ENCODE measurements at regions not wholly inside any gene's neighbourhood (a gene's known extent, or its start where the extent isn't known, plus 50 kb on each side); places are given as distances from the start of the nearest gene placed in this dataset.
"Not testable (repeated sequence)": the region's sequence is repeated elsewhere in the genome, so short reads cannot be mapped to it uniquely, and the experiment has no call there.

GRCh38 chr6:95741045-95741444 lies 163.7 kb downstream of the MANEA start:
- H3K27ac ChIP-seq (ENCODE audit: low read depth, low read length) = no peak overlapping the region
- no peaks in the 10 kb centered on the region for H3K4me1 ChIP-seq (ENCODE audit: insufficient read depth, low read length)
- no peaks in the 10 kb centered on the region for H3K9me3 ChIP-seq (ENCODE audit: low read depth, low read length)
- no peak for DNase-seq (ENCODE audit: insufficient read length, low spot score, missing footprints)
- H2AFZ ChIP-seq (ENCODE audit: low read length) = no peak overlapping the region
- no peaks in the 10 kb centered on the region for H4K20me1 ChIP-seq (ENCODE audit: insufficient read depth, low read length)
- TF ChIP-seq CTCF (IDR thresholded peaks at IDR 0.05; ENCODE audit: extremely low read depth, low read depth, low read length) = no peak
- no peak overlapping the region for H3K4me3 ChIP-seq (ENCODE audit: insufficient read depth, low read length)
- no peak overlapping the region for H3K4me2 ChIP-seq (ENCODE audit: insufficient read depth, low read length)
- no peaks in the 10 kb centered on the region for H3K79me2 ChIP-seq (ENCODE audit: insufficient read depth, low read length)
- no peaks in the 10 kb centered on the region for H3K36me3 ChIP-seq (ENCODE audit: insufficient read depth, low read length)
- no peaks in the 10 kb centered on the region for H3K27me3 ChIP-seq (ENCODE audit: insufficient read depth, low read length)

GRCh38 chr6:95742767-95743289 lies 165.5 kb downstream of the MANEA start:
- Histone ChIP-seq H2AFZ (ENCODE audit: low read length) (no peak overlapping the region), H3K4me3 (ENCODE audit: insufficient read depth, low read length) (no peak overlapping the region), H3K4me2 (ENCODE audit: insufficient read depth, low read length) (no peak overlapping the region), H3K79me2 (ENCODE audit: insufficient read depth, low read length) (no peaks in the 10 kb centered on the region), H3K36me3 (ENCODE audit: insufficient read depth, low read length) (no peaks in the 10 kb centered on the region), H3K27me3 (ENCODE audit: insufficient read depth, low read length) (no peaks in the 10 kb centered on the region), H4K20me1 (ENCODE audit: insufficient read depth, low read length) (no peaks in the 10 kb centered on the region), H3K4me1 (ENCODE audit: insufficient read depth, low read length) (no peaks in the 10 kb centered on the region), H3K9me3 (ENCODE audit: low read depth, low read length) (no peaks in the 10 kb centered on the region), H3K27ac (ENCODE audit: low read depth, low read length) (no peak overlapping the region)
- no peak for DNase-seq (ENCODE audit: insufficient read length, low spot score, missing footprints)
- no peak for TF ChIP-seq CTCF (IDR thresholded peaks at IDR 0.05; ENCODE audit: extremely low read depth, low read depth, low read length)

- Histone ChIP-seq H4K20me1 (ENCODE audit: insufficient read depth, low read length) (no peaks in the 10 kb centered on the region), H3K36me3 (ENCODE audit: insufficient read depth, low read length) (no peaks in the 10 kb centered on the region), H3K9me3 (ENCODE audit: low read depth, low read length) (no peaks in the 10 kb centered on the region), H3K4me2 (ENCODE audit: insufficient read depth, low read length) (no peak overlapping the region), H3K27me3 (ENCODE audit: insufficient read depth, low read length) (no peaks in the 10 kb centered on the region), H3K4me3 (ENCODE audit: insufficient read depth, low read length) (no peak overlapping the region), H3K4me1 (ENCODE audit: insufficient read depth, low read length) (no peaks in the 10 kb centered on the region), H2AFZ (ENCODE audit: low read length) (no peak overlapping the region), H3K27ac (ENCODE audit: low read depth, low read length) (no peak overlapping the region), H3K79me2 (ENCODE audit: insufficient read depth, low read length) (no peaks in the 10 kb centered on the region)
- no peak for TF ChIP-seq CTCF (IDR thresholded peaks at IDR 0.05; ENCODE audit: extremely low read depth, low read depth, low read length)
- DNase-seq (ENCODE audit: insufficient read length, low spot score, missing footprints) = no peak
These were observed 166.3 kb downstream of the MANEA start for GRCh38 chr6:95743591-95743990.

GRCh38 chr6:95758236-95759069 lies 181.1 kb downstream of the MANEA start:
- not testable (repeated sequence) for H3K36me3 ChIP-seq (ENCODE audit: insufficient read depth, low read length); H3K79me2 ChIP-seq (ENCODE audit: insufficient read depth, low read length); H3K4me3 ChIP-seq (ENCODE audit: insufficient read depth, low read length); H4K20me1 ChIP-seq (ENCODE audit: insufficient read depth, low read length); H3K4me2 ChIP-seq (ENCODE audit: insufficient read depth, low read length); H3K9me3 ChIP-seq (ENCODE audit: low read depth, low read length); H3K4me1 ChIP-seq (ENCODE audit: insufficient read depth, low read length); H2AFZ ChIP-seq (ENCODE audit: low read length); H3K27me3 ChIP-seq (ENCODE audit: insufficient read depth, low read length); DNase-seq (ENCODE audit: insufficient read length, low spot score, missing footprints); H3K27ac ChIP-seq (ENCODE audit: low read depth, low read length)

Data from osteoblast (primary cell).